GM12891 (cell line): ENCODE measurements at regions not wholly inside any gene's neighbourhood (a gene's known extent, or its start where the extent isn't known, plus 50 kb on each side); places are given as distances from the start of the nearest gene placed in this dataset.
"Not testable (repeated sequence)": the region's sequence is repeated elsewhere in the genome, so short reads cannot be mapped to it uniquely, and the experiment has no call there.

Source experiments
- DNase-seq: peaks from one replicate; pipeline ENCODE4 v3.0.0; 2011; ENCODE audit warnings: low spot score; ENCODE audit not compliant: insufficient read length
- FAIRE-seq: peaks from 2 replicates; lab custom pipeline; 2011; peaks lifted over from hg19 to GRCh38; lab: Jason Lieb, UNC
- PAX5 ChIP-seq: IDR thresholded peaks from 2 replicates; pipeline ENCODE4 v1.6.1; 2011; ENCODE audit warnings: low read length, moderate library complexity, mild to moderate bottlenecking; ENCODE audit not compliant: insufficient read depth, severe bottlenecking
- POLR2A ChIP-seq: IDR thresholded peaks from 2 replicates; pipeline ENCODE4 v1.6.1; 2011; ENCODE audit warnings: low read depth, low read length, control low read depth
- POLR2AphosphoS5 ChIP-seq: IDR thresholded peaks from 2 replicates; pipeline ENCODE4 v1.6.1; 2011; ENCODE audit warnings: low read depth, low read length, control low read depth
- POU2F2 ChIP-seq: IDR thresholded peaks from 2 replicates; pipeline ENCODE4 v1.6.1; 2011; ENCODE audit warnings: low read depth, mild to moderate bottlenecking, control low read depth, low read length, moderate library complexity
- SPI1 ChIP-seq: IDR thresholded peaks from 2 replicates; pipeline ENCODE4 v1.6.1; 2011; ENCODE audit warnings: low read depth, low read length, control low read depth
- TAF1 ChIP-seq: IDR thresholded peaks from 2 replicates; pipeline ENCODE4 v1.6.1; 2011; ENCODE audit warnings: low read depth, low read length, control low read depth

DNA sequence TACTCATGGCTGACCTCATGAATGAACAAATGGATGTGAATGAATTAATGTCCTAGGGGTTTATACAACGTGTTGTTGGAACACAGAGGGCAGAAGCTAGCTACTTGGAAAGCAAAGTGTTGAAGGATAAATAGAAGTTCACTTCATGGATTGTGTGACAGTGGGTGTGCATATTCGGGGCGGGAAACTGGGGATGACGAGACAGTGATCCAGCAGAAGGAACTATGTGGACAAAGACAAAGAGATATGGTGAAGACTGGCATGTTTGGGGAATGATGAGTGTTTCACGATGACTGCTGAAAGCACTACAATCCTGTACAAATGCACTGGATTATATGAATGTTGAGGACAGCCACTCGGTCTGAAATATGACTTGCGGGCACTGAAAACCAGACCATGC lies 250.5 kb upstream of the C16orf82 start:
- no peak for TF ChIP-seq POLR2A
- TF ChIP-seq SPI1 = no peak
- no peak for TF ChIP-seq POLR2AphosphoS5
- TF ChIP-seq TAF1 = no peak
- TF ChIP-seq POU2F2 = no peak
- no peak for TF ChIP-seq PAX5
- FAIRE-seq (no peak), DNase-seq (no peak)

- FAIRE-seq (no peak), DNase-seq (no peak)
- TF ChIP-seq SPI1 (no peak), POU2F2 (no peak), PAX5 (no peak), POLR2A (no peak), TAF1 (no peak)
Measured at GRCh38 chr16:26816885-26817571, 249.7 kb upstream of the C16orf82 start.

- FAIRE-seq (no peak), DNase-seq (no peak)
- TF ChIP-seq TAF1 (no peak), POLR2AphosphoS5 (no peak), PAX5 (no peak), POLR2A (no peak), POU2F2 (no peak), SPI1 (no peak)
Measured at GRCh38 chr16:26818393-26818792, 248.3 kb upstream of the C16orf82 start.

- no peak for TF ChIP-seq POU2F2
- TF ChIP-seq POLR2AphosphoS5 = no peak
- no peak for TF ChIP-seq POLR2A
- TF ChIP-seq SPI1 = no peak
- TF ChIP-seq PAX5 = no peak
- TF ChIP-seq TAF1 = no peak
- DNase-seq (no peak), FAIRE-seq (no peak)
Measured at GRCh38 chr16:26824469-26824868, 242.3 kb upstream of the C16orf82 start.

DNA sequence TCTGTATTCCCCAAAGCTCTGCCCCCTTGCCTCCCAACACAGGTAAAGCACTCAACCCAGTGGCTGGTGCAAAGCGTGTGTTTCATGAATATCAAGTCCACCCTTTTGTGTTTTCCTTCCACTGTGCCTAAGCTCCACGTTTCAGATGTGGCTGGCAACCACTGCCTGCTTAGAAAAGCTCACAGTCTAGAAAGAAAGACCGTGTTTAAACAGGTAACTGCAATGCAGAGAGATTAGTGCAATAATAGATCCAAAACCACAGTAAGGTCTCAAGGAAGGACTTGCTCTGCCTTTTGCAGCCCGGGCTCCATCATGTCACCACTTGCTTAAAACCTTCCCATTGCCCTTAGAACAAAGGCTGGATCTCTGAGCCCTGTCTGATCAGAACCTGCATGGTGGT lies 240.2 kb upstream of the C16orf82 start:
- no peak for DNase-seq
- TF ChIP-seq SPI1 = no peak
- no peak for FAIRE-seq

GRCh38 chr16:26827386-26827785 lies 239.3 kb upstream of the C16orf82 start:
- no peak for DNase-seq
- no peak for FAIRE-seq
- TF ChIP-seq SPI1 (no peak), PAX5 (no peak), POLR2A (no peak), POU2F2 (no peak), POLR2AphosphoS5 (no peak), TAF1 (no peak)

DNA sequence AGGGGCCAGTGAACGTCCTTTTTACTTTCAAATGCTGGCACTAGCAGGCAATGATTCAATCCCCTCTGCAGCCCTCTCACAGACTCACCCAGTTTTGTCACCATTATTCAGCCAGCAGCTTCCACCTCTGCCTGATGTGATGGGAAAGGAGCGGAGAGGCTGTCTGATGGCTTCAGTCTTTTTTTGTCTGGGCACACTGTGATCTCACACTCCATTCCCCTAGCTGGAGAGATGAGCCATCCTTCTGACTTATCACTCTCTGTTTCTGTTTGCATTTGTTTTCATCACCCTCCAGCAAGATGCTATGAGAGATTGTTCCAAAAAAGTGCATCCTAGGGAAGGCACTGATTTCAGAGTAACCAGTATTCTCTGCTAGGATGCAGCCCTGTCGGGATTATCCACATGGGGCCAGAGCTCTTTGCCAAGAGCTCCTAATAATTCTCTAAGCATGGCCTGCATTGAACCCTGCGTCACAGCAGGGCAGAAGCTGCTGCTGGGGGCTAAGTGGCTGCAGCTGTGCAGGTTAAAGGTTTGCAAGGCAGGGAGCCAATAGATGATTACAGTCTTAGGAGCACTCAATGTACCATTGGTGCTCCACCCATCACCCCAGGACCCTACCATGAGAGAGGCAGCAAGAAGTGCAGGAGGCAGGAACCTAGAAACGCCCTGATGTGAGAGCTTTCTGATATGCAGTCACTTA lies 236.1 kb upstream of the C16orf82 start:
- TF ChIP-seq POLR2AphosphoS5 (no peak), TAF1 (no peak), PAX5 (no peak), POLR2A (no peak), POU2F2 (no peak), SPI1 (no peak)
- DNase-seq (no peak), FAIRE-seq (no peak)

- FAIRE-seq, DNase-seq: not testable (repeated sequence)
Measured at GRCh38 chr16:26836114-26836513, 230.6 kb upstream of the C16orf82 start.

- no peak for DNase-seq
- FAIRE-seq = no peak
- TF ChIP-seq TAF1 (no peak), POLR2AphosphoS5 (no peak), SPI1 (no peak), POLR2A (no peak), POU2F2 (no peak), PAX5 (no peak)
Measured at GRCh38 chr16:26838931-26839330, 227.8 kb upstream of the C16orf82 start.

- FAIRE-seq = no peak
Measured at GRCh38 chr16:26840691-26841090, 226.0 kb upstream of the C16orf82 start.

GRCh38 chr16:26856271-26856670 lies 210.5 kb upstream of the C16orf82 start:
- no peak for DNase-seq
- FAIRE-seq = no peak

More at GRCh38 chr16:26840691-26841090, 226.0 kb upstream of the C16orf82 start:
- TF ChIP-seq SPI1 = no peak
- TF ChIP-seq POU2F2 = no peak
- no peak for TF ChIP-seq TAF1
- TF ChIP-seq POLR2AphosphoS5 = no peak
- no peak for TF ChIP-seq POLR2A
- TF ChIP-seq PAX5 = no peak
- no peak for DNase-seq

More at GRCh38 chr16:26856271-26856670, 210.5 kb upstream of the C16orf82 start:
- no peak for TF ChIP-seq TAF1
- TF ChIP-seq SPI1 = no peak
- TF ChIP-seq PAX5 = no peak
- TF ChIP-seq POU2F2 = no peak
- TF ChIP-seq POLR2A = no peak
- no peak for TF ChIP-seq POLR2AphosphoS5
